ENCODE measurements at regions not wholly inside any gene's neighbourhood (a gene's known extent, or its start where the extent isn't known, plus 50 kb on each side); places are given as distances from the start of the nearest gene placed in this dataset.
A peak's percentile ranks its signal among the peaks of the same experiment; 100 is the strongest.

- H3K9ac ChIP-seq = no peak overlapping the region
- no peak overlapping the region for H3K4me3 ChIP-seq
Measured at GRCh38 chr1:239711768-239712167, 325.4 kb downstream of the CHRM3 start.

GRCh38 chr1:239717097-239717917 lies 330.9 kb downstream of the CHRM3 start:
- H3K4me1 Mint-ChIP-seq = no peaks in the 10 kb centered on the region
- no peak overlapping the region for H3K4me3 Mint-ChIP-seq
- H3K27me3 Mint-ChIP-seq (ENCODE audit: insufficient read depth, low read depth) = no peaks in the 10 kb centered on the region
- no peak for DNase-seq (ENCODE audit: low spot score)
- Histone ChIP-seq H3K4me2 (no peak overlapping the region), H3K4me3 (no peak overlapping the region), H3K36me3 (no peaks in the 10 kb centered on the region), H3K27me3 (no peaks in the 10 kb centered on the region), H3K27ac (no peak overlapping the region), H3F3A (ENCODE audit: low read depth) (no peaks in the 10 kb centered on the region), H3K9ac (no peak overlapping the region), H4K20me1 (ENCODE audit: low read depth) (no peaks in the 10 kb centered on the region), H3K9me3 (ENCODE audit: low read depth) (no peaks in the 10 kb centered on the region), H3K79me2 (ENCODE audit: low read depth) (no peaks in the 10 kb centered on the region), H3K4me1 (no peaks in the 10 kb centered on the region), H2AFZ (replicated peaks) (no peak overlapping the region)
- H3K9me3 Mint-ChIP-seq = no peaks in the 10 kb centered on the region
- no peaks in the 10 kb centered on the region for H3K36me3 Mint-ChIP-seq
- H3K27ac Mint-ChIP-seq = no peak overlapping the region
- TF ChIP-seq CTCF (IDR thresholded peaks at IDR 0.05) = no peak

More at GRCh38 chr1:239711768-239712167, 325.4 kb downstream of the CHRM3 start:
- no peak overlapping the region for H2AFZ ChIP-seq (replicated peaks)
- Mint-ChIP-seq H3K9me3 (no peaks in the 10 kb centered on the region), H3K27ac (no peak overlapping the region), H3K4me1 (peaks cover 3% of the 10 kb centered on the region), H3K36me3 (no peaks in the 10 kb centered on the region), H3K27me3 (ENCODE audit: insufficient read depth, low read depth) (no peaks in the 10 kb centered on the region), H3K4me3 (no peak overlapping the region)
- no peaks in the 10 kb centered on the region for H3K27me3 ChIP-seq
- H3K4me1 ChIP-seq = peaks cover 9% of the 10 kb centered on the region
- H4K20me1 ChIP-seq (ENCODE audit: low read depth) = no peaks in the 10 kb centered on the region
- no peak overlapping the region for H3K4me2 ChIP-seq
- H3K79me2 ChIP-seq (ENCODE audit: low read depth) = no peaks in the 10 kb centered on the region
- no peak for TF ChIP-seq CTCF (IDR thresholded peaks at IDR 0.05)
- TF ChIP-seq EZH2phosphoT487 (IDR thresholded peaks at IDR 0.05) = no peak
- no peak for TF ChIP-seq EZH2 (IDR thresholded peaks at IDR 0.05)
- no peaks in the 10 kb centered on the region for H3K9me3 ChIP-seq (ENCODE audit: low read depth)
- no peaks in the 10 kb centered on the region for H3K36me3 ChIP-seq
- H3F3A ChIP-seq (ENCODE audit: low read depth) = no peaks in the 10 kb centered on the region
- peak; percentile 27 for DNase-seq (ENCODE audit: low spot score)
- H3K27ac ChIP-seq = no peak overlapping the region

GRCh38 chr1:239717918-239718184 lies 331.5 kb downstream of the CHRM3 start:
- no peak overlapping the region for H3K27ac ChIP-seq
- H3F3A ChIP-seq (ENCODE audit: low read depth) = no peaks in the 10 kb centered on the region
- H4K20me1 ChIP-seq (ENCODE audit: low read depth) = no peaks in the 10 kb centered on the region
- DNase-seq (ENCODE audit: low spot score) = no peak
- no peaks in the 10 kb centered on the region for H3K4me1 ChIP-seq
- no peaks in the 10 kb centered on the region for H3K27me3 ChIP-seq
- H3K9me3 ChIP-seq (ENCODE audit: low read depth) = no peaks in the 10 kb centered on the region
- Mint-ChIP-seq H3K4me1 (no peaks in the 10 kb centered on the region), H3K36me3 (no peaks in the 10 kb centered on the region), H3K9me3 (no peaks in the 10 kb centered on the region), H3K27ac (no peak overlapping the region), H3K4me3 (no peak overlapping the region), H3K27me3 (ENCODE audit: insufficient read depth, low read depth) (no peaks in the 10 kb centered on the region)
- H2AFZ ChIP-seq (replicated peaks) = no peak overlapping the region
- no peak overlapping the region for H3K9ac ChIP-seq
- TF ChIP-seq CTCF (IDR thresholded peaks at IDR 0.05) = no peak
- no peak for TF ChIP-seq EZH2 (IDR thresholded peaks at IDR 0.05)
- H3K4me2 ChIP-seq = no peak overlapping the region
- no peak overlapping the region for H3K4me3 ChIP-seq
- no peaks in the 10 kb centered on the region for H3K79me2 ChIP-seq (ENCODE audit: low read depth)
- H3K36me3 ChIP-seq = no peaks in the 10 kb centered on the region
